NCI-H748 treated with DMSO at 0.1 percent for 48 hours (cell line): ENCODE measurements at regions not wholly inside any gene's neighbourhood (a gene's known extent, or its start where the extent isn't known, plus 50 kb on each side); places are given as distances from the start of the nearest gene placed in this dataset.

Experiments used
- DNase-seq: peaks from one replicate; lab custom pipeline; 2025; lab: John Stamatoyannopoulos, UW

DNA sequence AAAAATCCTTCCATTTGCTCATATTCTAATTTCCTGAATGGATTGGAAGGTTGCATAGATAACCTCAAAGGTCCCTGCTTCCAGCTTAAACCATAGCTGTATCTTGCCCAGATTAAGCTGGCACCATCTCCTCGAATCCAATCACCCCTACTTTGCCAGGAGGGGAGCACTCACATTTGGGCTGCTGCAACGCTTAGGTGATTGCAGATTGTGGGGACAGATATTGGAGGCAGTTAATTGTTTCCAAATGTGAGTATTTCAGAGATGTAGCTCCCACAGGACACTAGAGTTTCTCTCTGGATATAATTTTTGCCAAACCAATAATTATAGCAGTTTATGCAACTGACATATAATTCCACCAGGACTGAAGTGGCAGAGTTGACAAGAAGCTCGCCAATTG lies 53.5 kb upstream of the ACSL1 start:
- no peak for DNase-seq

DNA sequence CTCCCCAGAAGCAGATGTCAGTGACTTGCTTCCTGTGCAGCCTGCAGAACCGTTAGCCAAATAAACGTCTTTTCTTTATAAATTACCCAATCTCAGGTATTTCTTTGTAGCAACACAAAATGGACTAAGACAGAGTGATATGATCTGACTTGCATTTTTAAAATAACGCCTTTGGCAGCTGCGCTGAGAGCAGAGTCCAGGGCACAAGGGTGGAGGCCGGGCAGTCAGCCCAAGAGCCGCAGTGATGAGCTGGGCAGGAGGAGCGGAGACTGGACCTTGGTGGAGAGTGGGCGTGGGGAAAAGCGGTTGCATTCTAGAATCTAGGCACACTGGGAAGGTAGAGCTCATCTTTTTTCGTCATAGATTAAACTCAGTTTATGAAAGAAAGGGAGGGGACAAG lies 56.5 kb upstream of the ACSL1 start:
- no peak for DNase-seq

DNA sequence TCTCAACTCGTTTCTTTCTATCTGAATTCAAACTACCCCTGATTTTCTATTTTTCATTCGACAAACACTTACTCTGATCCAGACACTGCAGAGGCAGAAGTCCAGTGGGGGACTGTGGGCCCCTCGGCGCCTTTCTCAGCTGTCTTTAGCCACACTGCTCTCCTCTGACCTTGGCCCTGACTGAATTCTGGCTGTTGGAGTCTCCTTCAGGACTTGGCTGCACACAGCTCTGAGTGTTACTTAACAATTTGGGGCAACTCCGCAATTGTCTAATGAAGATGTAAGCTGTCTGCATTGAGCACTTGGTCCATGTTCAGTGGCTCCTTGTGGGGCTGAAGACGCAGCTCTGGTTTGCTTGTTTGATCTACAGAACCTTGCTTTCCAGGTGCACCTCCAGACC lies 57.3 kb upstream of the ACSL1 start:
- DNase-seq, result no peak

DNA sequence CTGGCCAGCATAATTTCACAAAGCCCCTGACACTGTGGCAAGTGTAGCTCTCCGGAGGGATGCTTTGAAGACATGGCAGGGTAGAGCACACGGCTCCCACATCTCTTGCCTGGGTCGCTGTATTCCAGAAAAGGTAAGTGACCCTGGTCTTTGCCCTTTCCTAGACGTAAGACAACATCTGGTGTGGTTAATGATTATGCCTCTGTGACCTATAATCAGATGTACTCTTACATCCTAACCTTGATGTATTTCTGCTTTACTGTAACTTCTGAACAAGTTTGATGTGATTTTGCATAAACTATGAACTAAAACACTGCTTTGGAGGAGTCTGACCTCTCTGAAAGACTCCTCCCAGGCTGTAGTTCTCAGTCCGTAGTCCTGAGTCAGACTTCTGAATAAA lies 59.1 kb upstream of the ACSL1 start:
- no peak for DNase-seq

DNA sequence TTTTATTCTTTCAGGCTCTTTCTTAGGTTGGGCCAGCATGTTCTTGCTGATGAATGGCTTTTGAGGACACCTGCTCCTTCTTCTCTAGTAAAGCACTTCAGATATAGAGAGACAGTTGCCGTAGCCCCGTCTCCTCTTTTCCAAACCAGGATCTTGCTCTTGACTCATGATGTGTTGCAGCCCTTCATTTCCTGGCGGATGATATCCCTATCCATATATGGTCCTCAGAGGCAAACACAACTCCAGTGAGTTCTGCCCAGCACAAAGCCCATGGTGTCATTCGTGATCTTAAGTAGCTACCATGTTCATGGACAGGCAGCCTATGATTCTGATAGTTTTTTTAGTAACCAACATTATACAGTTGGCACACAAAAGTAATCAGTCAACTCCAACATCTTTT lies 59.8 kb upstream of the ACSL1 start:
- no peak for DNase-seq

DNA sequence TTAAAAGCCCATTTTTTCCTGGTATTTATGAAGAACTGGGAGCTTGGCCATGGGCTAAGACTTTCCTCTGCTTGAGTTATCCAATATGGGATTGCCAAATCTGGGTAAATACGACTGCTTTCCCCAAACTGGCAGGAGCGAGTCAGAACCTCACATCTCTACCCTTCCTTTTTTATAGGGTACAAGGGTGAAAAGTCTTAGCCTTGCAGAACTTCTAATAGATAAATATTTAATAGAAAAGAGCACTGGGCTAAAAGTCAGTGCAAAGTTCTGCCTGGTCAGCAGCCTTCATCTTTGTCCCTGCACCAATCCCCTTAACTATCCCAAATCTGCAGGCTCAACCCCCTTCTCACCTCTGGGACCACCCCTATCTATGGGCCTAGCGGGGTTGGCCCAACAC lies 61.6 kb upstream of the ACSL1 start:
- DNase-seq, result no peak

DNA sequence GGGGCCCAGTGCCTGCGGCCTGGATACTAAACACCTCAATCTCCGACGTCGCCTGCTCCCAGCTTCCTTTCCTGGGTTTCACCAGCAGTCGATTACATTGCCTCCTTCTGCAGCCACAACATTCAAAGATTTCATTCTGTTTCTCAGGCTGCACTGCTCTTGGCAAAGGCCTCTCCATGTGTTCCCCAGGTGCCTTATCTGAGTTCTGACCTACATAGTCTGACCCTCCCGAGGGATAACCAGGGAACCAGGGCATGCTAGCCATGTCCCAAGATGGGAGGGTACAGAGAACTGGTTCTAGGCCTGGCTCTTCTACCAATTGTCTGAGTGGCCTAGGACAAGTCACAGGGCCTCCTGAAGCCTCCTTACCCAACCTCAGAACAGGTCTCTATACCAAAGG lies 62.2 kb upstream of the ACSL1 start:
- DNase-seq, result no peak

DNA sequence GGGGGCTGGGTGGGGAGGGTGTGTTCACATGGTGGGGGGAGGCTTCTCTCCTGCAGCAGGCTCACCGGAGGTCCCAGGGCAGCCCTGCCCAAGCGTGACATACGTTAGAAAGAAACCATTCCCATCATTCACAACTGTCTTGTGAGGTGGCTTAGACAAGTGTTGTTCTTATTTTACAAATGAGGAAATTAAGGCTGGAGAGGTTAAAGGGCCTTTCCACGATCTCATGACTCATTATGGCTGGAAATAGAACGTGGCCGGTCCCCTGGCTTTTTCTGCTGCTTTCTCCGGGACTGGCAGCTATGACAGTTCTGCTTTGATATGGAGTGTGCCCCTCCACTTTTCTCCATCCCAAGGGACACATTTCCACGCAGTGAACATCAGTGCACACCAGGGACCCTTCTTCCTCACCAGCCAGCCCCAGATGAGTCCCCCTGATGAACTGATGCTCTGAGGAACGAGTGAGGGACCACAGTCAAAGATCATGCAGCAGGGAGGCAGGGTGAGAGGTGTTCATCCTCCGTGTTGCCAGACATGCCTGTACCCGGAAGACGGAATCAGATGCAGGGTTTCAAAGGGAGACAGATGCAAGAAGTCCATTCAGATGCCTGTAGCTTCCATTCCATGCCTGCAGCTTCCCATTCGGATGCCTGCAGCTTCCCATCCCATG lies 64.0 kb upstream of the ACSL1 start:
- no peak for DNase-seq

DNA sequence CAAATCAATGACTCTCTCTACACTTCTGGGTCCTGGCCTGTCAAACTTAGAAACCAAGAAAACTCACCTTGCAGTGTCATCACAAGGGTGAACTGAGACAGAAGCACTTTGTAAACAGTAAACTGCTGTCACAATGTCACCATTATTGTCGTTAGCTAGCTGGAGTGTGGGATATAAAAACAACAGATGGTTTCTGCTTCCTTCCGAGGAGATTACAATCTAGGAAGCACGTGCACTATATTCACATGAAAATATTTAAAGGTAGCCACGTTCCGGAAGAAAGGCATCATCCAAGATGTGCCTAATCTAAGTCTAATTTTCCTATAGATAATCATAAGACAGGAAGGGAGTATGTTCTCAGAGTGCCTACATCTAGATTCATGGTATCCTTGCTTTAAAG lies 64.7 kb upstream of the ACSL1 start:
- DNase-seq, result no peak

DNA sequence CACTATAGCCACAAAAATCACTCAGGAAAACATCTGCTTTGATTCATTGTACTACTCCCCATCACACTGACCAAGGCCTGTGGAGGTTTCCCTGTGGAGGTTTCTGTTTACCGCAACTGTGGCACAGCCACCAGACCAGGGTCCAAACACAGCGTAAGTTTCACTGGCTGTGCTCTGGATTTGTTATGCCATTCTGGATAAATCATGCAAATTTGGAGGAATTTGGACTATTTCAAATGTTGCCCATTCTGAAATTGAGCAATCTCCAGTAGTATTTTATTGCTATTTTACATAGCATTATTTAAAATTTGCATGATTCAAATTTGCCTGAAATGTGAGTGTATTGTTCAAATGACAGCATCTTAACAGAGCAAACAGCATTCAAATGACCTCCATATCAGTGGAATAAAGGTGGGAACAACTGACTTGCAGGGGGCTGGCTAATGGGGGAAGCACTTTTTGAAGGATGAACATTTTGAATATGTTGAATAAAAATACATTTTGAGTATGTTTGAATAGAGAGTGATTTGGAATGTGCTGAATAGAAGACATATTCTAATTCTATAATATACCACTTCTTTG lies 66.1 kb upstream of the ACSL1 start:
- no peak for DNase-seq

DNA sequence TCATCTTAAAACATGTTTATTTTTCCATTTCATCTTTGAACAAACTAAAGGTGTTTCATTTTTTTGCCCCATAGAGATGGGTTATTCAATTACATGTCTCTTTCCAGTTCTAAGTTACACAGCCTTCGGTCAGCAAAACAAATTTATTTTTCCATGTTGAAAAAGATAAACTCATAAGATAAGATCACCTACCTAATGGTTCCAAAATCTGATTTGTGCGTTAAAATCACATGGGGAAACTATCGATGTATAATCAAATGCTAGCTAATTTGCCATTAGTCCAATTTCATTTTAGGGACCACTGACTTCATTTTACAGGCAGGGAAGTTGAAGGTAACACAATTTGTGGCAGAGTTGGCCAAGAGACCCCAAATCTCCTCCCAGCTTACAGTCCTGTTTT lies 67.2 kb upstream of the ACSL1 start:
- DNase-seq, result no peak

DNA sequence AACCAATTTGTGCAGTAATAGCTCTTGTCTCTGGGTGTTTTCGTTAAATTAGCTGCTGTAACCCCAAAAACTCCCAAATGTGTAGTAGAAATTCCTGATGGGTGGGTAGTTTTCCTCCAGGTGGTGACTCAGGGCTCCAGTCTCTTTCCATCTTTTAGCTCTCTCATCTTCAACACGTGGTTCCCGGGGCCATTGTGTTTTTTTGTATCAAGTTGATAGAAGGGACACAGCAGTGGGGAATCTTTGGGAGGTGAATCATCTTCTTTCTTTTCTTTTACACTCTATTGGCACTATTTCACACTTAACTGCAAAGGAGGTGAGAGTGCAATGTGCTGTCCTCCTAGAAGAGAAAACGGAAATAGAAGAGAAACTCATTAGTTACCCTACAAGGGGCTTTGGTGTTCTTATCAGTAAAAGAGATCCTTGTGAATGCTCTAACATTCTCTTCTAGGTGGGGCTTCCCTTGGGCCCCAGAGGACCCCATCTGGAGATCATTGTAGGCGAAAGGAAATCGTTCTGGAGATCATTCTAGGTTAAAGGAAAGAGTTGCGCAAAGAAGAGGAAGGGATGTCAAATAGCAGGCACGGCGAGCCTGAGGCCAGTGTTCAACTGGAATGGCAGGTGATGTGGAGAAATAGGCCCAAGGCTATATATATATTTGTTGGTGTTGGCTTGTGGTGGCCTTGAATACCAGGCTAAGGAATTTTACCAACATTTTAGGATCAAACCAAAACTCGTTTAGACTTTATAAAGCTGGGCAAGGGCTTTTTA lies 68.2 kb upstream of the ACSL1 start:
- DNase-seq, result no peak

DNA sequence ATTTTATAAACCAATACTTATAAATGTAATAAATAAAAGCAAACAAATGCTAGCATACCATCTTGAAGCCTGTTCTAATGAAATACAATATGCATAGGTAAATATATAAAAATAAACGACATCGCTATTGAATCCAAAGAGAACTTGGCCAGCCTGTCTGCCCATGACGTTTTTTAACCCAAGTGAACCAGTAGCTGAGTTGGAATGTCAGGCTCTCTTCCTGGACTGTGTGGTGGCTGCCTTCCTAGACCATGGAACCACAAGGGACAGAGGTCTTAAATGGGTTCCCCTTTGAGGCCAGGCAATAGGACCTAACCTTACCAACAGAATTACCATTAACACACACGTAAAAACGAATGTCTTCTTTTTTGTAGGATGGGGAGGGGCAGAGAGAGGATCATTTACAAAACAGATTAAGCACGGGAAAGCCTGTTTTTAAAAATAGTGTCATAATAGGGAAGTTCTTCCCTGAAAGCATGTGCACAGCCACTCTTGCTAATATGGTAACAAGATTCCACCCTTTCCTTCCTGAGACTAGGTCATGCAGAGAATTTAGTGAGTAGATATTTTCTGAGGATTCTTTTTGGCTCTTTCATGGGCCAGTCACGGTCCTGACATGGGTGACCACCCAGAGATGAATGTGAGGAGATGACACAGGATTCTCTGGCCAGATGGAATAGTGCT lies 69.4 kb upstream of the ACSL1 start:
- no peak for DNase-seq

DNA sequence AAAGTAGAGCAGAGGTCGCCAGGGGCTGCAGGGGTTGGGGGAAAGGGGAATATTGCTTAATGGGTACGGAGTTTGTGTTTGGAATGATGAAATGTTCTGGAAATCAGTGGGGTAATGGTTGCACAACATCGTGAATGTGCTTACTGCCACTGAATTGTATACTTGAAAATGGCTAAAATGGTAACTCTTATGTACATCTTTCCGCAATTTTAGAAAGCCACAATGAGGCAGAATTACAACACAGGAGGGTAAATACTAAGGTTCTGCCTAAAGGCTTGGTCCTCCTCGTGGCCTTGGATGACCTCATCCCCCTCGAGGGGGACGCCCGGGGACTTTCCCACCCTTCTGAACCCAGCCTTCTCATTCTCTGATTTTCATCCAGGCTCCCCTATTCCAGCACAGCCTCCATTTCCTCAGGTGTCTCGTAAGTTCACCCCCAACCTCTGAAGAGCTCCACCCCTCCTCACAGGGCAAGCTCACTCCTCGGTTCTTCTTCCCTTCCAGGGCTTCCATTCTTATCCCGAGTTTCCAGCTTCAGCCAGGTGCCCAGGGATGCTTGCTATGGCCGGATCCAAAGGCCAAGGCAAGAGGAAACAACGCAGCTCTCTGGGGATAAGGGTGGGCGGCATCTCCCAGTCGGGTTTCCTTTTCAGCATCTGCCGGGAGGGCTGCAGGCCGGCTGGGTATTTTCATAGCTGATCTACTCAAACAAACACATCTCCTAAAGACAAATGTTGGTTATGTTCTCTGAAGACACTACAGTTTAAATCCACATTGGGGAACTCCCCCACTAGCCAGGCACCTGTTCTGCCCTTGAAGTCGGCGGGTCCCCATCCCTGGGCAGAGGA lies 71.3 kb upstream of the ACSL1 start:
- no peak for DNase-seq

DNA sequence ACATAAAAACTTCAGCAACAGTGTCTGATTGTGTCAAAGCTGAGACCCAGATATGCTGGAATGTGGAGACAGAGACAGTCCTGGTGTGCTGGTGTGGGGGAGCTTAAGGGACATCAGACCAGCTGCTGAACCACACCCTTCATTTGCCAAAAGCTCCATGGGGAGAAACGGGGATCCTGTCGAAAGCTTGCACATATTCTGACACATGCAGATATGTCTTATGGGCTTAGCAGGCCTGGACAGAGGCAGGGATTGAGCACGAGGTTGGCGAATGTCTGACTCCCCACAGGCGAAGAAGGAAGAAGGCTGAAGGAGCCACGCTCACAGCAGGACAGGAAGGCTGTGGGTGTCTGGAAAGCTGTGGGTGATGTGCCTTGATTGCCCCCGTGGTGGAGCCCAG lies 72.1 kb upstream of the ACSL1 start:
- no peak for DNase-seq

DNA sequence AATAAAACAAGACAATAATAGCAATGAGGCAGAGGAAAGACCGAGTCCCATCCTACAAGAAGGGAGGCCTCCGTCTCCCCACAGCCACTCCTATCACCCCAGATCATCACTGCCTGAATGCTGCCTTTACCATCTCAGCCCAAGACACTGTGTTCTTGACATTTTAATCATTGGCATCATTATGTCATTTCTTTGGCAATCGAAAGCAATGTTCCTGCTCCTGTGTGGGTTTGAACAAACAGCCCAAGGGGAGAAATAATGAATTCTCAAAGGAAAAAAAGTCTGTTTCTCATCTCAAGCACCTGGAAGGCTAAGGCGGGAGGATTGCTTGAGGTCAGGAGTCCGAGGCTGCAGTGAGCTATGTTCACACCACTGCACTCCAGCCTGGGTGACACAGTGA lies 73.0 kb upstream of the ACSL1 start:
- DNase-seq, result no peak

DNA sequence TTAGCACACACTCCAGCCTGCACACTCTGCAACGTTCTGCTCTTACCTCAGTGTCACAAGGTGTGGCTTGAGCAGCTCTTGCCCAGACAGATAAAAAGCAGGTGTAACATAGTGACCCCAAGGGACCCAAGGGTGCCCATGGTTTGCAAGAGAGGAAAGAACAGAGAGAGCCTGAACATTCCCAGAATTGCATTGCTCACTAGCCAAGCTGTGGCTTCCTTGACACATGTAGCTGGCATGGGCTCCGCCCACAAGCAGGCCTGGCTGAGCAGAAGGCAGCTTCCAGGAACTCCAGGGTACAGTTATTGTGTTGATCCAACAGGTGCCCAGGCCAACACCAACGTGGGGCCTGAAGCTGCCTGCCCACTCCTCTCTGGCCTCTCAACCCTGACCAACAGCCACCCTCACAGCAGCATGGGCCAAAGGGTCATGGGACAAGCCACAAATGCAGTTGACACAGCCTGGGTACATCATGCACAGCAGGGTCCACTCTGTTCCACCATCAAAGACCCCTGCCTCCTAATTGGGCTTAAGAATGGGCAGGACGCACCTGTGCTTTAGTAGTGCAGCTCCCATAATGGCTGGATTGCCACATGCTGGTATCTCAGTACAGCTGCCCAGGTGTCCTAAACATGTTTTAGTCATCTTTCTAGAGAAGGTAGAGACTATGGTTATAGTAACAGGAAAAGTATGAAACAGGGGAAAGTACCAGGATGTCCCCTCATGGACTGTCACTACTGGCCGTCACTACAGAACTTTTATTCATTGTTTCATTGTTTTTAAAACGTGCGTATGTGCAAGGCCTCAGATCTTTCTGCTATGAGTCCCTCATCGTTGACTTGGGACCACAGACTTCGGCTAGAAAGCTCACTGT lies 73.7 kb upstream of the ACSL1 start:
- DNase-seq, result no peak

DNA sequence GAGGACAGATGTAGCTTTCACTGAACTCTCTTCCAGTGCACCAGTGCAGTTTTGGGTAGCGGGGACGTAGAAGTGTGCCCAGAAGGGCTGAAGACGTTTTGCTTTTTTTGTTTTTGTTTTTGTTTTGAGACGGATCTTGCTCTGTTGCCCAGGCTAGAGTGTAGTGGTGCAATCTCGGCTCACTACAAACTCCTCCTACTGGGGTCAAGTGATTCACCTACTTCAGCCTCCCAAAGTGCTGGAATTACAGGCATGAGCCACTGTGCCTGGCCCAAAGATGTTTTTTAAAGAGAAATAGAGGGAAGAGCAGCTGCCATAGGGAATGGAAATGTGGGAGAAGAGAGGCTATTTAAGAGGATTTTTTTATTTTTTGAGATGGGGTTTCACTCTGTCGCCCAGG lies 74.4 kb upstream of the ACSL1 start:
- no peak for DNase-seq

DNA sequence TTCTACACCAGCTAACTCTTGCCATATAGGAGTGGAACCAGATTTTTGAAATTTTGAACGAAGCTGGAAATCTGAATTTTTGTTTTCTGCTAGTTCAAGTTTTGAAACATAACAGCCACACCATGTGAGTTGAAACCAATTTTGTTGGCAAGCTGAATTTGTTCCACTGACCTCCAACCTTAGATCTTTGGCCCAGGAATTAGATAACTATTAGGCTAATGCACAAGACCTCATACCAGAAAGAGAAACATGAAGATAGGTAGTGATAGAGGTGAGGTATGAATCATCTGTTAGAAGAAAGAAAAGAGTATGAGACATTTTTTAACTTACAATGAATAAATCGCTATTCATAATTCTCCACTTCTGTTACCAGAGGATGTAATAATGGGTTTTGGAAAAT lies 76.8 kb upstream of the ACSL1 start:
- no peak for DNase-seq

DNA sequence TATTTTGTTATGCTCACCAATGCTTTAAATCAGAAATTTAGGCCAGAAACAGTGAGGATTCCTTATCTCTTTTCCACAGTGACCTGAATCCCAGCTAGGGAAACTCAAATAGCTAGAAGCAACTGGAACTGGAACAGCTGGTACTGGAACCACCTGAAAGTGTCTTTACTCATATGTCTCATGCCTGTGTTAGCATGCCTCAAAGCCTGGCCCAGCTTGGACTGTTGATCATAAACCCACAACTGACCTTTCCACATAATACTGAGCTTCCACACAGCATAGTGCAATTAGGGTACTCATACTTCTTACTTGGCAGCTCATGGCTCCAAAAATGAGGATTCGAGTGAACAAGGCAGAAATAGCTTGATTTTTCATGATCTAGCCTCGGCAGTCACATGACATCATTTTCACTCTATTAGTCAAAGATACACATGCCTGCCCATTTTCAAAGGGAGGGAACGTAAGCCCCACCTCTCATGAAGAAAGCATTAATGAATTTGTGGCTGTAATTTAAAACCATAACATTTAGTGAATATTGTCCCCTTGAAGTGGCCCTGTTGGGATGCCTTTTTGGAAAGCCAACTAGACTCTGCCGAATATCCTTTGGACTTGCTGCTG lies 80.8 kb upstream of the ACSL1 start:
- no peak for DNase-seq

DNA sequence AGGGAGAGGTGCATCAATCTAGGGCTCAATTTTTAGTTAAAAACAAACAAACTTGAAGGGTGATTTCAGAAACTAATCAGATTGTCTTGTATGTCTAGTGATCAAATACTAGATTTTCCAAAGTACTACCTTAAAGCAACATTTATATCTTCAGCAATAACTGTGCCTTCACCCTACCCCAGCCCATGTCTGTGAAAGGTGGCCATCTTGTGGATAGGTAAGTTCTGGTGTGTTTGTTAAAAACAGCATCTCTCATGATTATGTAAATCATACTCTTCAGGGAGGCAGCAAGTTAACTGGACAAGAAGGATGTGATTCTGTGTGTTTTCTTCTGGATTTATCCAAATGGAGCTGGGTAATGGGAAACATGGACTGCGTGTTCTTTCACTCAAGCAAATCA lies 81.4 kb upstream of the ACSL1 start:
- no peak for DNase-seq
